ENCODE measurements at regions not wholly inside any gene's neighbourhood (a gene's known extent, or its start where the extent isn't known, plus 50 kb on each side); places are given as distances from the start of the nearest gene placed in this dataset.
A peak's percentile ranks its signal among the peaks of the same experiment; 100 is the strongest.

GRCh38 chr4:73001885-73002284, 67.6 kb downstream of the COX18 start:
- DNase-seq: no peak

GRCh38 chr4:72997409-72997808, 72.1 kb downstream of the COX18 start:
- DNase-seq: no peak

- DNase-seq: no peak
Measured at GRCh38 chr4:72994670-72995069, 74.8 kb downstream of the COX18 start.

GRCh38 chr4:72993876-72994275, 75.6 kb downstream of the COX18 start:
- no peak for DNase-seq

GRCh38 chr4:72991873-72992272, 77.6 kb downstream of the COX18 start:
- DNase-seq: no peak

GRCh38 chr4:72987741-72988729, 81.5 kb downstream of the COX18 start:
- DNase-seq: no peak

GRCh38 chr4:72984351-72984750, 85.2 kb downstream of the COX18 start:
- DNase-seq: no peak

- DNase-seq: no peak
Measured at GRCh38 chr4:72983709-72984108, 85.8 kb downstream of the COX18 start.

GRCh38 chr4:72977936-72978485, 91.5 kb downstream of the COX18 start:
- DNase-seq: no peak

- DNase-seq: no peak
Measured at GRCh38 chr4:72975488-72975784, 94.1 kb downstream of the COX18 start.

- DNase-seq: no peak
Measured at GRCh38 chr4:72974694-72975487, 94.6 kb downstream of the COX18 start.

- DNase-seq: no peak
Measured at GRCh38 chr4:72971572-72971971, 97.9 kb downstream of the COX18 start.

- DNase-seq: no peak
Measured at GRCh38 chr4:72970756-72971155, 98.8 kb downstream of the COX18 start.

- DNase-seq: peak; percentile 35
Measured at GRCh38 chr4:72969976-72970375, 99.5 kb downstream of the COX18 start.

GRCh38 chr4:72966652-72967051, 102.9 kb downstream of the COX18 start:
- no peak for DNase-seq

- no peak for DNase-seq
Measured at GRCh38 chr4:72959411-72959810, 110.1 kb downstream of the COX18 start.

- no peak for DNase-seq
Measured at GRCh38 chr4:72954811-72955210, 114.7 kb downstream of the COX18 start.

- DNase-seq: no peak
Measured at GRCh38 chr4:72953571-72953970, 115.9 kb downstream of the COX18 start.

GRCh38 chr4:72951628-72952027, 117.9 kb downstream of the COX18 start:
- no peak for DNase-seq

- DNase-seq: no peak
Measured at GRCh38 chr4:72951147-72951546, 118.4 kb downstream of the COX18 start.

- DNase-seq: no peak
Measured at GRCh38 chr4:72948080-72948479, 121.4 kb downstream of the COX18 start.

GRCh38 chr4:72945719-72946336, 123.7 kb downstream of the COX18 start:
- DNase-seq: no peak

- no peak for DNase-seq
Measured at GRCh38 chr4:72942565-72942964, 127.0 kb downstream of the COX18 start.

Measured in skin of body (tissue), 1 donor.